ENCODE measurements at regions not wholly inside any gene's neighbourhood (a gene's known extent, or its start where the extent isn't known, plus 50 kb on each side); places are given as distances from the start of the nearest gene placed in this dataset.

GRCh38 chr6:21429291-21429690 lies 164.3 kb upstream of the SOX4 start:
- DNase-seq = no peak

- no peak for DNase-seq
Measured at GRCh38 chr6:21431526-21431925, 162.0 kb upstream of the SOX4 start.

GRCh38 chr6:21436625-21437024 lies 156.9 kb upstream of the SOX4 start:
- DNase-seq = no peak

GRCh38 chr6:21437581-21437980 lies 156.0 kb upstream of the SOX4 start:
- DNase-seq = no peak

GRCh38 chr6:21438237-21438985 lies 155.1 kb upstream of the SOX4 start:
- no peak for DNase-seq

- DNase-seq = no peak
Measured at GRCh38 chr6:21438986-21439352, 154.6 kb upstream of the SOX4 start.

- DNase-seq = no peak
Measured at GRCh38 chr6:21441386-21441785, 152.2 kb upstream of the SOX4 start.

- no peak for DNase-seq
Measured at GRCh38 chr6:21442874-21443273, 150.7 kb upstream of the SOX4 start.

- DNase-seq = no peak
Measured at GRCh38 chr6:21444711-21445260, 148.8 kb upstream of the SOX4 start.

- no peak for DNase-seq
Measured at GRCh38 chr6:21447987-21448386, 145.6 kb upstream of the SOX4 start.

- DNase-seq = no peak
Measured at GRCh38 chr6:21448485-21449109, 145.0 kb upstream of the SOX4 start.

- no peak for DNase-seq
Measured at GRCh38 chr6:21450149-21450548, 143.4 kb upstream of the SOX4 start.

- no peak for DNase-seq
Measured at GRCh38 chr6:21450628-21451027, 142.9 kb upstream of the SOX4 start.

- no peak for DNase-seq
Measured at GRCh38 chr6:21451546-21452013, 142.0 kb upstream of the SOX4 start.

- DNase-seq = no peak
Measured at GRCh38 chr6:21454262-21454661, 139.3 kb upstream of the SOX4 start.

GRCh38 chr6:21455071-21455470 lies 138.5 kb upstream of the SOX4 start:
- DNase-seq = no peak

GRCh38 chr6:21457647-21458046 lies 135.9 kb upstream of the SOX4 start:
- no peak for DNase-seq

- DNase-seq = no peak
Measured at GRCh38 chr6:21459641-21460040, 133.9 kb upstream of the SOX4 start.

GRCh38 chr6:21461844-21462518 lies 131.6 kb upstream of the SOX4 start:
- no peak for DNase-seq

- no peak for DNase-seq
Measured at GRCh38 chr6:21462519-21462852, 131.1 kb upstream of the SOX4 start.

GRCh38 chr6:21467091-21467490 lies 126.5 kb upstream of the SOX4 start:
- no peak for DNase-seq

- DNase-seq = no peak
Measured at GRCh38 chr6:21468461-21468860, 125.1 kb upstream of the SOX4 start.

- no peak for DNase-seq
Measured at GRCh38 chr6:21469213-21469612, 124.3 kb upstream of the SOX4 start.

GRCh38 chr6:21476112-21476511 lies 117.4 kb upstream of the SOX4 start:
- DNase-seq = no peak
